Type B pancreatic cell (in vitro differentiated cells): ENCODE measurements at regions not wholly inside any gene's neighbourhood (a gene's known extent, or its start where the extent isn't known, plus 50 kb on each side); places are given as distances from the start of the nearest gene placed in this dataset.

ENCODE experiments used
- DNase-seq: peaks from one replicate; pipeline ENCODE4 v3.0.0; 2021; ENCODE audit warnings: mixed read lengths; ENCODE audit not compliant: unreplicated experiment; ENCODE audit errors: extremely low spot score
- H3K27ac Mint-ChIP-seq: 2 replicates; pipeline ENCODE4 v1.8.0; 2021; ENCODE audit warnings: mild to moderate bottlenecking, mixed read lengths
- H3K27me3 Mint-ChIP-seq: 2 replicates; pipeline ENCODE4 v1.8.0; 2021; ENCODE audit warnings: mixed read lengths
- H3K36me3 Mint-ChIP-seq: 2 replicates; pipeline ENCODE4 v1.8.0; 2021; ENCODE audit warnings: mixed read lengths
- H3K4me1 Mint-ChIP-seq: one replicate; pipeline ENCODE4 v1.8.0; 2021; ENCODE audit warnings: mixed read lengths; ENCODE audit not compliant: unreplicated experiment
- H3K4me3 Mint-ChIP-seq: 2 replicates; pipeline ENCODE4 v1.8.0; 2021; ENCODE audit warnings: mild to moderate bottlenecking, mixed read lengths
- H3K9me3 Mint-ChIP-seq: 2 replicates; pipeline ENCODE4 v1.8.0; 2021; ENCODE audit warnings: mixed read lengths
- CTCF ChIP-seq: fragments of 200-600 bp; sonication (generic); conservative IDR thresholded peaks from 2 replicates; pipeline ENCODE4 v1.5.0; 2021; ENCODE audit warnings: antibody characterized with exemption, mild to moderate bottlenecking

DNA sequence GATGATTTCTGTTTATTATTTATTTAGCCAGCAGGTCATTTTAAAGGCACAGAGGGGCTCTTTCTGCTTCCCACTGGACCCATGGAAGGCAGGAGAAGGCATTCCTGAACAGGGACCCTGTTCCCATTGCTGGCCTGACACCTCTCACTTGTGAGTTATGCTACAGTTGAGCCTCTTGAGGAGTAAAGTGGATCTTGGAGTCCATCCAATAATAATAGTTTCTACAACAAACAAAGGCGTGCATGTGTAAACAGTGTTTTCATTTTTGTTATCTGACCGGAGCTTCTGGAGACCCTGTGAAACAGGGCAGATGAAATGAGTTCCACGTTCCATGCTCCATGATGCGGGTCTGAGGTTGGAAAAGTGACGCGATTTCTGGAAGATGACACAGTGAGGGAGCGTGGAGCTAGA lies 127.3 kb upstream of the HABP2 start:
- no peak for DNase-seq
- Mint-ChIP-seq H3K9me3 (peaks cover 3% of the 10 kb centered on the region), H3K4me1 (peaks cover 6% of the 10 kb centered on the region), H3K4me3 (no peak overlapping the region), H3K27ac (no peak overlapping the region), H3K36me3 (no peaks in the 10 kb centered on the region), H3K27me3 (peaks cover 39% of the 10 kb centered on the region)
- no peak for TF ChIP-seq CTCF

- Mint-ChIP-seq H3K27me3 (peaks cover 42% of the 10 kb centered on the region), H3K4me3 (no peak overlapping the region), H3K36me3 (no peaks in the 10 kb centered on the region), H3K27ac (no peak overlapping the region), H3K4me1 (peaks cover 6% of the 10 kb centered on the region), H3K9me3 (no peaks in the 10 kb centered on the region)
- DNase-seq: no peak
- TF ChIP-seq CTCF: no peak
These were observed 126.5 kb upstream of the HABP2 start for GRCh38 chr10:113426181-113426877.

DNA sequence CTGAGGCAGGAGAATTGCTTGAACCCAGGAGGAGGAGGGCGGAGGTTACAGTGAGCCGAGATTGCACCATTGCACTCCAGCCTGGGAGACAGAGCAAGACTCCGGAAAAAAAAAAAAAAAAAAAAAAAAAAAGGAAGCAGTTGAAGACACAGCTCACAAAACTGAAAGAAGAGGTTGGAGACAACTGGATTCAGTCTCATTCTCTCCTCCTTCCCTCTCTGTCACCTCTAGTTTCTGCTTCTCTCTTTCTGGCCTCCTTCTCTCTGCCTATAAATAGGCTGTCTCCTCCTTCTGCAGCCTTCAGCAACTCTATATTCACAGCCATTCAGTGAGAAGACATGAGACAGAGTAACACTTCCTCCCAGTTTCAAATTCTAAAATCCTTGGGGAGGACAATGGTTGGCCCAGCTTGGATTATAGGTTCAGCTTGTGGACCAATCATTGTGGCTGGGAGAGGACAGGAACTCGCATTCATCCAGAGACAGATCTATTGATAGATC lies 125.6 kb upstream of the HABP2 start:
- DNase-seq: no peak
- no peaks in the 10 kb centered on the region for H3K9me3 Mint-ChIP-seq
- no peak overlapping the region for H3K27ac Mint-ChIP-seq
- H3K4me1 Mint-ChIP-seq: peaks cover 11% of the 10 kb centered on the region
- H3K36me3 Mint-ChIP-seq: no peaks in the 10 kb centered on the region
- H3K4me3 Mint-ChIP-seq: no peak overlapping the region
- no peak for TF ChIP-seq CTCF
- H3K27me3 Mint-ChIP-seq: peaks cover 46% of the 10 kb centered on the region

GRCh38 chr10:113427811-113428558 lies 124.9 kb upstream of the HABP2 start:
- Mint-ChIP-seq H3K27ac (no peak overlapping the region), H3K27me3 (peaks cover 46% of the 10 kb centered on the region)

More at GRCh38 chr10:113427811-113428558, 124.9 kb upstream of the HABP2 start:
- Mint-ChIP-seq H3K4me3 (no peak overlapping the region), H3K36me3 (no peaks in the 10 kb centered on the region), H3K4me1 (peaks cover 11% of the 10 kb centered on the region), H3K9me3 (no peaks in the 10 kb centered on the region)
- no peak for TF ChIP-seq CTCF
- DNase-seq: no peak
